ENCODE measurements at regions not wholly inside any gene's neighbourhood (a gene's known extent, or its start where the extent isn't known, plus 50 kb on each side); places are given as distances from the start of the nearest gene placed in this dataset.

- H3K9ac ChIP-seq (ENCODE audit: low read length) = no peak overlapping the region
- no peaks in the 10 kb centered on the region for H3K36me3 ChIP-seq (ENCODE audit: insufficient read depth, low read length)
- no peaks in the 10 kb centered on the region for H3K9me3 ChIP-seq (ENCODE audit: low read length)
- H3K4me2 ChIP-seq (ENCODE audit: low read length) = no peak overlapping the region
- no peaks in the 10 kb centered on the region for H3K79me2 ChIP-seq (ENCODE audit: insufficient read depth, low read length)
- no peak overlapping the region for H3K4me3 ChIP-seq (ENCODE audit: low read depth, low read length, poor library complexity, severe bottlenecking)
- no peaks in the 10 kb centered on the region for H3K27me3 ChIP-seq (ENCODE audit: insufficient read depth, low read length)
- no peak for TF ChIP-seq EZH2 (IDR thresholded peaks at IDR 0.05; ENCODE audit: borderline replicate concordance, low read length)
- TF ChIP-seq, protein P1, sequence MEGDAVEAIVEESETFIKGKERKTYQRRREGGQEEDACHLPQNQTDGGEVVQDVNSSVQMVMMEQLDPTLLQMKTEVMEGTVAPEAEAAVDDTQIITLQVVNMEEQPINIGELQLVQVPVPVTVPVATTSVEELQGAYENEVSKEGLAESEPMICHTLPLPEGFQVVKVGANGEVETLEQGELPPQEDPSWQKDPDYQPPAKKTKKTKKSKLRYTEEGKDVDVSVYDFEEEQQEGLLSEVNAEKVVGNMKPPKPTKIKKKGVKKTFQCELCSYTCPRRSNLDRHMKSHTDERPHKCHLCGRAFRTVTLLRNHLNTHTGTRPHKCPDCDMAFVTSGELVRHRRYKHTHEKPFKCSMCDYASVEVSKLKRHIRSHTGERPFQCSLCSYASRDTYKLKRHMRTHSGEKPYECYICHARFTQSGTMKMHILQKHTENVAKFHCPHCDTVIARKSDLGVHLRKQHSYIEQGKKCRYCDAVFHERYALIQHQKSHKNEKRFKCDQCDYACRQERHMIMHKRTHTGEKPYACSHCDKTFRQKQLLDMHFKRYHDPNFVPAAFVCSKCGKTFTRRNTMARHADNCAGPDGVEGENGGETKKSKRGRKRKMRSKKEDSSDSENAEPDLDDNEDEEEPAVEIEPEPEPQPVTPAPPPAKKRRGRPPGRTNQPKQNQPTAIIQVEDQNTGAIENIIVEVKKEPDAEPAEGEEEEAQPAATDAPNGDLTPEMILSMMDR (IDR thresholded peaks at IDR 0.05; ENCODE audit: low read length) = no peak
- no peaks in the 10 kb centered on the region for H3F3A ChIP-seq (ENCODE audit: insufficient read depth, low read length)
- no peak overlapping the region for H2AFZ ChIP-seq (ENCODE audit: low read length)
- H4K20me1 ChIP-seq (ENCODE audit: insufficient read depth, low read length) = no peaks in the 10 kb centered on the region
- H3K9me2 ChIP-seq (ENCODE audit: low read depth, low read length) = no peaks in the 10 kb centered on the region
- no peak overlapping the region for H3K27ac ChIP-seq (ENCODE audit: low read depth, low read length, poor library complexity, severe bottlenecking)
- no peaks in the 10 kb centered on the region for H3K4me1 ChIP-seq (ENCODE audit: insufficient read depth, low read length, severe bottlenecking)
Observed at GRCh38 chr16:26765087-26765486, 301.6 kb upstream of the C16orf82 start.

DNA sequence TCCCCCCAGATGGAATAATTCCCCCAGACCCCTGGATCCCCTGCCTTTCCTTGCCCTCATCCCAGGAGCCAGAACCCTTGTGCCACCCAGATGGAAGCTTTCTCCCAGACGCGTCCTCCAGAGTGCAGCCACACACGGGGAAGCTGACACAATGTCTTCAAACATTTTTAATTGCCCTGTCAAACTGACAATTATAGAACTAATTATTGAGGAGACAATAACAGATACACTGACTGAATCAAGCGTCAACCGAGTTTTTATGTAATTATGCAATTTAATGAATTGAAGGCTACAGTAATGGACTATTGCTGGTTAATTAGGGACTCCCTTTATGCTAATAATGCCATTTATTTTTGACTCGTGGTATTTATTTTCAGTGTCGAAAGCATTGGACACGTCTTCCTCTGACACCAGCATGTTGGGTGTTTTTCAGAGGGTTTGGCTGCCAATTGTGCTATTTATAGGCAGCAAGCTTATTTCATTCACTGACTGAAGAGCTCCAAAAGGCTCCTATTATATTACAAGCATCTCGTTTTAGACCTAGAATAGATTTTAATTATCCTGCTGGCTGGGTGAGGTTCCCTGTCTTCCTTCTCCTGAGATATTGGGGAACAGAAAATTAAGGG lies 298.2 kb upstream of the C16orf82 start:
- H4K20me1 ChIP-seq (ENCODE audit: insufficient read depth, low read length) = no peaks in the 10 kb centered on the region
- H3F3A ChIP-seq (ENCODE audit: insufficient read depth, low read length) = no peaks in the 10 kb centered on the region
- H3K27ac ChIP-seq (ENCODE audit: low read depth, low read length, poor library complexity, severe bottlenecking) = no peak overlapping the region
- no peaks in the 10 kb centered on the region for H3K36me3 ChIP-seq (ENCODE audit: insufficient read depth, low read length)
- H3K4me1 ChIP-seq (ENCODE audit: insufficient read depth, low read length, severe bottlenecking) = no peaks in the 10 kb centered on the region
- H3K9me2 ChIP-seq (ENCODE audit: low read depth, low read length) = no peaks in the 10 kb centered on the region
- no peak overlapping the region for H2AFZ ChIP-seq (ENCODE audit: low read length)
- no peak for TF ChIP-seq EZH2 (IDR thresholded peaks at IDR 0.05; ENCODE audit: borderline replicate concordance, low read length)
- TF ChIP-seq, protein P1 (IDR thresholded peaks at IDR 0.05; ENCODE audit: low read length) = no peak
- H3K4me3 ChIP-seq (ENCODE audit: low read depth, low read length, poor library complexity, severe bottlenecking) = no peak overlapping the region
- H3K9ac ChIP-seq (ENCODE audit: low read length) = no peak overlapping the region
- no peak overlapping the region for H3K4me2 ChIP-seq (ENCODE audit: low read length)
- no peaks in the 10 kb centered on the region for H3K27me3 ChIP-seq (ENCODE audit: insufficient read depth, low read length)
- no peaks in the 10 kb centered on the region for H3K9me3 ChIP-seq (ENCODE audit: low read length)
- no peaks in the 10 kb centered on the region for H3K79me2 ChIP-seq (ENCODE audit: insufficient read depth, low read length)

DNA sequence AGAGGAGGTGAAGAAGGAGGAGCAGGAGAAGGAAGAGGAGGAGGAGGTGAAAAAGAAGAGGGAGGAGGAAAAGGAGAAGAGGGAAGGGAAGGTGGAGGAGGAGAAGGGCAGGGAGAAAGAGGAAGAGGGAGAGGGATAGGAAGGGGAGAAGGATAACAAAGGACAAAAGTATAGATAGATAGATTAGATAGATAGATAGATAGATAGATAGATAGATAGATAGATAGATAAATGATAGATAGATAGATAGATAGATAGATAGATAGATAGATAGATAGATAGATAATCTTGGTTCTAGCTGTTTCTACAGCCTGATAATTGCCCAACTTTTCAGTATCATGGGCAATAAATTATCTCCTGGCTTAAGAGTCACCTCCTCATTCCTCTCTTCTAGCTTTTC lies 296.2 kb upstream of the C16orf82 start:
- Histone ChIP-seq H3K9me2 (ENCODE audit: low read depth, low read length) (no peaks in the 10 kb centered on the region), H3K4me1 (ENCODE audit: insufficient read depth, low read length, severe bottlenecking) (no peaks in the 10 kb centered on the region), H3K79me2 (ENCODE audit: insufficient read depth, low read length) (no peaks in the 10 kb centered on the region), H3K36me3 (ENCODE audit: insufficient read depth, low read length) (no peaks in the 10 kb centered on the region), H4K20me1 (ENCODE audit: insufficient read depth, low read length) (no peaks in the 10 kb centered on the region), H3K27me3 (ENCODE audit: insufficient read depth, low read length) (no peaks in the 10 kb centered on the region), H3K4me2 (ENCODE audit: low read length) (no peak overlapping the region), H3K4me3 (ENCODE audit: low read depth, low read length, poor library complexity, severe bottlenecking) (no peak overlapping the region), H3K27ac (ENCODE audit: low read depth, low read length, poor library complexity, severe bottlenecking) (no peak overlapping the region), H3K9me3 (ENCODE audit: low read length) (no peaks in the 10 kb centered on the region), H2AFZ (ENCODE audit: low read length) (no peak overlapping the region), H3K9ac (ENCODE audit: low read length) (no peak overlapping the region), H3F3A (ENCODE audit: insufficient read depth, low read length) (no peaks in the 10 kb centered on the region)
- TF ChIP-seq EZH2 (IDR thresholded peaks at IDR 0.05; ENCODE audit: borderline replicate concordance, low read length) = no peak
- TF ChIP-seq, protein P1 (IDR thresholded peaks at IDR 0.05; ENCODE audit: low read length) = no peak
